SU-DHL-6 (cell line): ENCODE measurements at regions not wholly inside any gene's neighbourhood (a gene's known extent, or its start where the extent isn't known, plus 50 kb on each side); places are given as distances from the start of the nearest gene placed in this dataset.

Source experiments
- CTCF ChIP-seq: fragments of 200-600 bp; sonication (generic); IDR thresholded peaks from one replicate; pipeline ENCODE4 v1.5.1; 2017; ENCODE audit warnings: antibody characterized with exemption, mild to moderate bottlenecking, low read length, moderate library complexity; ENCODE audit not compliant: insufficient read depth, poor library complexity, severe bottlenecking
- EZH2phosphoT487 ChIP-seq: fragments of 200-600 bp; sonication (generic), shearing (Covaris generic); conservative IDR thresholded peaks from 2 replicates; pipeline ENCODE4 v1.6.1; 2018; ENCODE audit warnings: mild to moderate bottlenecking, antibody characterized with exemption, low read length, moderate library complexity, mixed read lengths

GRCh38 chr6:54768494-54768893 lies 78.1 kb upstream of the FAM83B start:
- TF ChIP-seq CTCF: no peak
- TF ChIP-seq EZH2phosphoT487: no peak
